ENCODE measurements at regions not wholly inside any gene's neighbourhood (a gene's known extent, or its start where the extent isn't known, plus 50 kb on each side); places are given as distances from the start of the nearest gene placed in this dataset.

GRCh38 chr17:12522743-12523183 lies 142.9 kb upstream of the MYOCD start:
- TF ChIP-seq CTCF (IDR thresholded peaks at IDR 0.05) = no peak
- Histone ChIP-seq H3K4me1 (peaks cover 0 to 18% of the 10 kb centered on the region in 2 donors), H3K9me3 (no peaks in the 10 kb centered on the region), H3K36me3 (no peaks in the 10 kb centered on the region), H3K27me3 (no peaks in the 10 kb centered on the region), H3K27ac (peak overlapping the region; percentile 33 to 47), H3K4me3 (peak overlapping the region in 1 of 2 donors; percentile 8)
- DNase-seq (ENCODE audit: low spot score in 2 of 2) = no peak
- intact Hi-C loops (cut with DNase I) = no loop called here

DNA sequence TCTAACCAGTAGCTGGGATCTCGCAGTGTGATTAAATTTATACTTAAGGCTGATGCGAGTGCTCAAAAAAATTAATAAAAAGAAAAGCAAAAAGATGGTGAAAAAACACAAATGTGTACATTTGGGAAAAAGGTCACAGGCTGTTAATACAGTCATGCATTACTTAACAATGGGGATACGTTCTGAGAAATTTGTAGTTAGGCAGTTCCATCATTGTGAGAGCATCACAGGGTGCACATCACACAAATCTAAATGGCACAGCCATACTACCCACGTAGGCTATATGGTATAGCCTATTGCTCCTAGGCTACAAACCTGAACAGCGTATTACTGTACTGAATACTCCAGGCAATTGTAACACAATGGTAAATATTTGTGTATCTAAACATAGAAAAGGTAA lies 142.4 kb upstream of the MYOCD start:
- Histone ChIP-seq H3K27me3 (no peaks in the 10 kb centered on the region), H3K9me3 (no peaks in the 10 kb centered on the region), H3K36me3 (no peaks in the 10 kb centered on the region), H3K27ac (peak overlapping the region; percentile 33 to 47), H3K4me1 (peaks cover 0 to 18% of the 10 kb centered on the region in 2 donors), H3K4me3 (no peak overlapping the region)
- no peak for DNase-seq (ENCODE audit: low spot score in 2 of 2)
- TF ChIP-seq CTCF (IDR thresholded peaks at IDR 0.05) = no peak
- intact Hi-C loops (cut with DNase I) = no loop called here

DNA sequence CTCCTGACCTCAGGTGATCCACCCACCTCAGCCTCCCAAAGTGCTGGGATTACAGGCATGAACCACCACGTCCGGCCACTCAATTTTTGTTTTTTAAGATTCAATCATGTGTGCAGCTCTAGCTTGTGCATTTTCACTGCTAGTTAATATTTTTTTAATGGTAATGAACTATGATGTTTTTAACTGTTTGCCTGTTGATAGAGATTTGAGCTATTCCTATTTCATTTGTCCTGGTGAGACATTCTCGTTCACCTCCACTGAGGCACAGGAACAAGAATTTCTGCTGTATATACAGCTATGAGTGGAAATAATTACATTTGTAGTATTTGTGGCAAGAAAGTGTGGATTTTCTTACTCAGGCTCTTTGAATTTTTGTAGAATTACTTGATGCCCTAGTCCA lies 137.7 kb upstream of the MYOCD start:
- intact Hi-C loops (cut with DNase I) = loop anchor here (5.0 kb wide), 1 partner anchor 61 kb away; no protein-coding TSS in a partner anchor
- TF ChIP-seq CTCF (IDR thresholded peaks at IDR 0.05) = no peak
- Histone ChIP-seq H3K9me3 (no peaks in the 10 kb centered on the region), H3K4me1 (peaks cover 0 to 1% of the 10 kb centered on the region in 2 donors), H3K4me3 (no peak overlapping the region), H3K36me3 (no peaks in the 10 kb centered on the region), H3K27ac (no peak overlapping the region), H3K27me3 (no peaks in the 10 kb centered on the region)
- no peak for DNase-seq (ENCODE audit: low spot score in 2 of 2)

DNA sequence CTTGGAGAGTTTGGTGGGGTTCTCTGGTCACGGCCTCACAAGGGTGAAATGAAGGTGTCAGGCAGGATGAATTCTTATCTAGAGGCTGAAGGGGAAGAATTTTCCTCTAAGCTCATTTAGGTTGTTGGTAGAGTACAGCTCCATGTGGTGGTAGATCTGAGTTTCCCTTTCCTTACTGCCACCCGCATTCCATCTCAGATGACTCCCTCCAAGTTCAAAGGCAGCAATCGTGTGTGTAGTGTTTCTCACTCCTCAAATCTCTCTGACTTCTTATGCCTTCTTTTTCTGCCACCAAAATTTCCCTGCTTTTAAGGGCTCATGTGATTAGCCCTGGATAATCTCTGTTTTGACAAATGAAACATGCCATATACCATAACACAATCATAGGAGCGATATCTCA lies 135.5 kb upstream of the MYOCD start:
- Histone ChIP-seq H3K4me3 (no peak overlapping the region), H3K36me3 (no peaks in the 10 kb centered on the region), H3K4me1 (no peaks in the 10 kb centered on the region), H3K27me3 (no peaks in the 10 kb centered on the region), H3K9me3 (no peaks in the 10 kb centered on the region), H3K27ac (no peak overlapping the region)
- TF ChIP-seq CTCF (IDR thresholded peaks at IDR 0.05) = no peak
- intact Hi-C loops (cut with DNase I) = no loop called here
- DNase-seq (ENCODE audit: low spot score in 2 of 2) = no peak

DNA sequence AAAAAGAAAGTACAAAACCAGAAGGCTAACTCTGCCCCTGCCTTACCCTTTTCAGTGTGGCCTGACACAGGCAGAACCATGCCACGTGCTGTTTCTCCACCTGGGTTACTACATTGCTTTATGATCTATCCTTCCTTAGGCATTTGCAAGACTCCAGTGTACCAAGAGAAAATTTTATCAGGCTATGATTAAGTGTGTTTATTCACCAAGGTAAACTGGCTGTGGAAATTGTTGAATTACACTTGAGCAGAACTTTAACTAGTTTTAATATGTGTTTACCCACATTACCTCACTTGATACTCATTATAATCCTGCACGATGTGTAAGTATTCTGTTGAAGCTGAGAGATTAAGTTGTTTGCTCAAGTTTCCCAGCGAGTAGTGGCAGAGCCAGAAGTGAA lies 129.7 kb upstream of the MYOCD start:
- H3K4me3 ChIP-seq = no peak overlapping the region
- intact Hi-C loops (cut with DNase I) = no loop called here
- no peak overlapping the region for H3K27ac ChIP-seq
- TF ChIP-seq CTCF (IDR thresholded peaks at IDR 0.05) = no peak
- H3K9me3 ChIP-seq = no peaks in the 10 kb centered on the region
- no peaks in the 10 kb centered on the region for H3K36me3 ChIP-seq
- DNase-seq (ENCODE audit: low spot score in 2 of 2) = no peak
- H3K4me1 ChIP-seq = no peaks in the 10 kb centered on the region
- no peaks in the 10 kb centered on the region for H3K27me3 ChIP-seq

- no peak overlapping the region for H3K27ac ChIP-seq
- H3K9me3 ChIP-seq = no peaks in the 10 kb centered on the region
- no peaks in the 10 kb centered on the region for H3K27me3 ChIP-seq
- H3K36me3 ChIP-seq = no peaks in the 10 kb centered on the region
- intact Hi-C loops (cut with DNase I) = no loop called here
- no peak for TF ChIP-seq CTCF (IDR thresholded peaks at IDR 0.05)
- H3K4me3 ChIP-seq = no peak overlapping the region
- no peaks in the 10 kb centered on the region for H3K4me1 ChIP-seq
- no peak for DNase-seq (ENCODE audit: low spot score in 2 of 2)
Measured at GRCh38 chr17:12536472-12536871, 129.2 kb upstream of the MYOCD start.
